HepG2 (cell line): ENCODE measurements at regions not wholly inside any gene's neighbourhood (a gene's known extent, or its start where the extent isn't known, plus 50 kb on each side); places are given as distances from the start of the nearest gene placed in this dataset.
A peak's percentile ranks its signal among the peaks of the same experiment; 100 is the strongest.

Experiments
- CSRNP1 ChIP-seq: sonication (generic); formaldehyde crosslinking; IDR thresholded peaks from 2 replicates; pipeline ENCODE4 v1.8.1; 2023; ENCODE audit warnings: mild to moderate bottlenecking, missing genetic modification reagents
- ESRRA ChIP-seq: sonication (generic); formaldehyde crosslinking; IDR thresholded peaks from 2 replicates; pipeline ENCODE4 v1.5.1; 2020; ENCODE audit warnings: mild to moderate bottlenecking, low read depth, missing genetic modification reagents
- GATA4 ChIP-seq: sonication (generic); IDR thresholded peaks from 2 replicates; pipeline ENCODE4 v1.6.1; 2016; ENCODE audit warnings: antibody characterized with exemption, low read depth, borderline replicate concordance
- JUN ChIP-seq: sonication (generic); formaldehyde crosslinking; IDR thresholded peaks from 2 replicates; pipeline ENCODE4 v1.4.0; 2020; ENCODE audit warnings: mild to moderate bottlenecking, missing genetic modification reagents
- MAFK ChIP-seq, 2 experiments: IDR thresholded peaks in 1 of 2; conservative IDR thresholded peaks in 1 of 2; 2 replicates each; pipeline ENCODE4 v1.6.1; 2011; ENCODE audit warnings: improper control_type of control experiment in 2 of 2, low read length in 2 of 2
- MLX ChIP-seq: IDR thresholded peaks from 2 replicates; pipeline ENCODE4 v1.6.1; 2016
- NCOR1 ChIP-seq: fragments of 200-600 bp; sonication (generic); IDR thresholded peaks from 2 replicates; pipeline ENCODE4 v1.7.0; 2017; ENCODE audit warnings: antibody characterized with exemption, low read length, borderline replicate concordance
- NONO ChIP-seq, 2 experiments: fragments of 450-650 bp in 1 of 2; sonication (generic) in 1 of 2; formaldehyde crosslinking in 1 of 2; IDR thresholded peaks in 1 of 2; conservative IDR thresholded peaks in 1 of 2; 2 replicates each; pipeline versions ENCODE4 v1.6.1 to v1.8.0; 2017 to 2022; ENCODE audit warnings: mild to moderate bottlenecking in 1 of 2, missing genetic modification reagents in 1 of 2, moderate library complexity in 1 of 2
- PHF8 ChIP-seq: sonication (generic); formaldehyde crosslinking; IDR thresholded peaks from 2 replicates; pipeline ENCODE4 v1.5.0; 2020; ENCODE audit warnings: missing genetic modification reagents
- PLSCR1 ChIP-seq: sonication (generic); formaldehyde crosslinking; IDR thresholded peaks from 2 replicates; pipeline ENCODE4 v1.5.0; 2020; ENCODE audit warnings: missing genetic modification reagents, mild to moderate bottlenecking, borderline replicate concordance
- PRDM15 ChIP-seq: sonication (generic); formaldehyde crosslinking; IDR thresholded peaks from 2 replicates; pipeline ENCODE4 v1.4.0; 2020; ENCODE audit warnings: missing genetic modification reagents
- REPIN1 ChIP-seq: sonication (generic); formaldehyde crosslinking; IDR thresholded peaks from 2 replicates; pipeline ENCODE4 v1.8.0; 2022; ENCODE audit warnings: missing genetic modification reagents, low read depth, mild to moderate bottlenecking, borderline replicate concordance
- SOX13 ChIP-seq, 3 experiments: fragments of 450-650 bp in 1 of 3; sonication (generic) in 1 of 3; formaldehyde crosslinking in 1 of 3; IDR thresholded peaks in 2 of 3; conservative IDR thresholded peaks in 1 of 3; 2 replicates each; pipeline versions ENCODE4 v1.5.0 to v1.6.1; 2016 to 2020; ENCODE audit warnings: antibody characterized with exemption in 1 of 3, mild to moderate bottlenecking in 1 of 3, missing compliant biosample characterization in 1 of 3, missing genetic modification reagents in 1 of 3, moderate library complexity in 1 of 3
- TBX2 ChIP-seq: sonication (generic); formaldehyde crosslinking; IDR thresholded peaks from 2 replicates; pipeline ENCODE4 v1.5.0; 2020; ENCODE audit warnings: missing genetic modification reagents, mild to moderate bottlenecking, borderline replicate concordance
- TIGD3 ChIP-seq: sonication (generic); formaldehyde crosslinking; IDR thresholded peaks from 2 replicates; pipeline ENCODE4 v1.5.1; 2020; ENCODE audit warnings: mild to moderate bottlenecking, missing genetic modification reagents, borderline replicate concordance
- ZBTB21 ChIP-seq: sonication (generic); formaldehyde crosslinking; IDR thresholded peaks from 2 replicates; pipeline ENCODE4 v1.4.0; 2020; ENCODE audit warnings: missing genetic modification reagents
- ZBTB7B ChIP-seq: sonication (generic); formaldehyde crosslinking; IDR thresholded peaks from 2 replicates; pipeline ENCODE4 v1.4.0; 2020; ENCODE audit warnings: missing genetic modification reagents
- ZFY ChIP-seq: sonication (generic); formaldehyde crosslinking; IDR thresholded peaks from 2 replicates; pipeline ENCODE4 v1.4.0; 2020; ENCODE audit warnings: missing genetic modification reagents
- ZMYM2 ChIP-seq: sonication (generic); formaldehyde crosslinking; IDR thresholded peaks from 2 replicates; pipeline ENCODE4 v1.8.0; 2022; ENCODE audit warnings: mild to moderate bottlenecking, missing genetic modification reagents
- ZNF230 ChIP-seq: sonication (generic); formaldehyde crosslinking; IDR thresholded peaks from 2 replicates; pipeline ENCODE4 v1.4.0; 2020; ENCODE audit warnings: mild to moderate bottlenecking, missing genetic modification reagents
- ZNF343 ChIP-seq: sonication (generic); formaldehyde crosslinking; IDR thresholded peaks from 2 replicates; pipeline ENCODE4 v1.4.0; 2020; ENCODE audit warnings: mild to moderate bottlenecking, missing genetic modification reagents
- ZNF83 ChIP-seq: sonication (generic); formaldehyde crosslinking; IDR thresholded peaks from 2 replicates; pipeline ENCODE4 v1.4.0; 2020; ENCODE audit warnings: missing genetic modification reagents, mild to moderate bottlenecking, borderline replicate concordance

- TF ChIP-seq GATA4 (peak; percentile 87; the same call in 1 of the 2 replicates), JUN (CRISPR knock-in tag) (0 out of 2 replicates have a peak, but pooled peaks have one; percentile 31), TBX2 (peak; percentile 65), ESRRA (CRISPR knock-in tag) (0 out of 2 replicates have a peak, but pooled peaks have one; percentile 46), ZNF230 (CRISPR knock-in tag) (no peak), TIGD3 (no peak), MAFK (conservative IDR thresholded peaks at IDR 0.05 in 1 of 2, IDR thresholded peaks at IDR 0.05 in 1 of 2; ENCODE audit: low read length in 2 of 2) (no peak), MLX (CRISPR knock-in tag) (peak; percentile 60; the same call in 1 of the 2 replicates), REPIN1 (CRISPR knock-in tag) (no peak), SOX13 (IDR thresholded peaks at IDR 0.05) (peak; percentile 92), SOX13 (CRISPR knock-in tag; conservative IDR thresholded peaks at IDR 0.05 in 1 of 2, IDR thresholded peaks at IDR 0.05 in 1 of 2) (peak in 1 of 2 experiments; percentile 99; a peak in 2 of 4 replicates), ZBTB21 (CRISPR knock-in tag) (no peak), CSRNP1 (CRISPR knock-in tag) (no peak), ZNF83 (CRISPR knock-in tag) (no peak), NONO (IDR thresholded peaks at IDR 0.05) (no peak), NONO (CRISPR knock-in tag; conservative IDR thresholded peaks at IDR 0.05) (no peak), PHF8 (CRISPR knock-in tag) (no peak), ZFY (CRISPR knock-in tag) (no peak), PRDM15 (CRISPR knock-in tag) (no peak), ZNF343 (CRISPR knock-in tag) (no peak), ZBTB7B (CRISPR knock-in tag) (no peak; the same call in 1 of the 2 replicates), ZMYM2 (CRISPR knock-in tag) (no peak), NCOR1 (peak; percentile 85; the same call in 1 of the 2 replicates), PLSCR1 (no peak)
These were observed 430.5 kb downstream of the STK39 start (continued) for GRCh38 chr2:167816874-167817290.
